MCF 10A (cell line): ENCODE measurements at regions not wholly inside any gene's neighbourhood (a gene's known extent, or its start where the extent isn't known, plus 50 kb on each side); places are given as distances from the start of the nearest gene placed in this dataset.
"Not testable (repeated sequence)": the region's sequence is repeated elsewhere in the genome, so short reads cannot be mapped to it uniquely, and the experiment has no call there.

Experiments
- BruUV-seq: library from RNA; stranded (reverse); fragments of 400-500 nt; replicated peaks from 2 replicates; lab custom pipeline; 2021; lab: Mats Ljungman, UMichigan
- CTCF ChIA-PET: fragments of 300-600 bp; sonication (Branson Sonifier 250); formaldehyde crosslinking; extraction: SDS; loops from one replicate; lab custom pipeline; 2021; ENCODE audit warnings: antibody characterized with exemption, inconsistent platforms; lab: Yijun Ruan, JAX
- POLR2A ChIA-PET: fragments of 300-600, 350-650 bp; sonication (Branson Sonifier 250); formaldehyde crosslinking; extraction: SDS; loops from one replicate; lab custom pipeline; 2020; ENCODE audit warnings: antibody characterized with exemption, inconsistent platforms; lab: Yijun Ruan, JAX
- DNase-seq: peaks from one replicate; pipeline ENCODE4 v3.0.0-alpha.2; 2018; ENCODE audit not compliant: unreplicated experiment
- H3K27ac Mint-ChIP-seq: one replicate; pipeline ENCODE4 v1.8.0; 2022; ENCODE audit warnings: mild to moderate bottlenecking, low read depth, mixed read lengths; ENCODE audit not compliant: unreplicated experiment
- H3K27me3 Mint-ChIP-seq: one replicate; pipeline ENCODE4 v1.8.0; 2022; ENCODE audit warnings: mixed read lengths; ENCODE audit not compliant: insufficient read depth, unreplicated experiment
- H3K36me3 Mint-ChIP-seq: one replicate; pipeline ENCODE4 v1.8.0; 2022; ENCODE audit warnings: mild to moderate bottlenecking, moderate library complexity, mixed read lengths; ENCODE audit not compliant: insufficient read depth, unreplicated experiment
- H3K4me1 Mint-ChIP-seq: one replicate; pipeline ENCODE4 v1.8.0; 2022; ENCODE audit warnings: mixed read lengths; ENCODE audit not compliant: insufficient read depth, unreplicated experiment
- H3K4me3 Mint-ChIP-seq: one replicate; pipeline ENCODE4 v1.8.0; 2022; ENCODE audit warnings: mild to moderate bottlenecking, moderate library complexity, mixed read lengths; ENCODE audit not compliant: unreplicated experiment
- H3K9me3 Mint-ChIP-seq: one replicate; pipeline ENCODE4 v1.8.0; 2022; ENCODE audit warnings: mixed read lengths; ENCODE audit not compliant: unreplicated experiment
- CTCF ChIP-seq: fragments of 200-600 bp; IDR thresholded peaks from one replicate; pipeline ENCODE4 v1.8.0; 2022; ENCODE audit warnings: antibody characterized with exemption, mild to moderate bottlenecking; ENCODE audit not compliant: unreplicated experiment
- intact Hi-C: fragments of 100-400 bp; cut with micrococcal nuclease; formaldehyde crosslinking; loops from 2 replicates; pipeline ENCODE4 v1.14.1; 2022

GRCh38 chr3:171981271-171981605 is 58.1 kb upstream of the FNDC3B start:
- no peak for TF ChIP-seq CTCF
- H3K27ac Mint-ChIP-seq, result no peak overlapping the region
- H3K9me3 Mint-ChIP-seq, result no peaks in the 10 kb centered on the region
- no peaks in the 10 kb centered on the region for H3K36me3 Mint-ChIP-seq
- no TSS peak for BruUV-seq
- ChIA-PET CTCF (no interaction called here), POLR2A (interaction anchor here (0.6 kb wide), 1 partner anchor 12 kb away, joined by 3 read pairs; no protein-coding TSS in a partner anchor)
- DNase-seq, result no peak
- intact Hi-C loops, result no loop called here
- no peak overlapping the region for H3K4me3 Mint-ChIP-seq
- H3K4me1 Mint-ChIP-seq, result no peaks in the 10 kb centered on the region
- no peaks in the 10 kb centered on the region for H3K27me3 Mint-ChIP-seq

GRCh38 chr3:171982828-171983227 is 56.5 kb upstream of the FNDC3B start:
- BruUV-seq, result no TSS peak
- H3K27ac Mint-ChIP-seq, result no peak overlapping the region
- POLR2A ChIA-PET, result no interaction called here
- no peak for TF ChIP-seq CTCF
- no peaks in the 10 kb centered on the region for H3K4me1 Mint-ChIP-seq
- peak; percentile 33 for DNase-seq
- CTCF ChIA-PET, result no interaction called here
- no peaks in the 10 kb centered on the region for H3K27me3 Mint-ChIP-seq
- no peak overlapping the region for H3K4me3 Mint-ChIP-seq
- no peaks in the 10 kb centered on the region for H3K36me3 Mint-ChIP-seq
- H3K9me3 Mint-ChIP-seq, result no peaks in the 10 kb centered on the region
- intact Hi-C loops, result no loop called here

GRCh38 chr3:171983685-171984084 is 55.7 kb upstream of the FNDC3B start:
- H3K4me1 Mint-ChIP-seq, intact Hi-C loops, H3K27me3 Mint-ChIP-seq, H3K27ac Mint-ChIP-seq, H3K9me3 Mint-ChIP-seq, H3K4me3 Mint-ChIP-seq, POLR2A ChIA-PET, DNase-seq, H3K36me3 Mint-ChIP-seq, BruUV-seq: not testable (repeated sequence)
- CTCF ChIA-PET, result interaction anchor here (0.7 to 1.5 kb wide), 2 partner anchors 15 to 239 kb away, joined by 3 read pairs; no protein-coding TSS in a partner anchor

- Mint-ChIP-seq H3K27ac (no peak overlapping the region), H3K4me3 (no peak overlapping the region), H3K4me1 (no peaks in the 10 kb centered on the region), H3K36me3 (no peaks in the 10 kb centered on the region), H3K9me3 (no peaks in the 10 kb centered on the region), H3K27me3 (no peaks in the 10 kb centered on the region)
- no peak for TF ChIP-seq CTCF
- POLR2A ChIA-PET, result interaction anchor here (0.6 to 1.1 kb wide), 2 partner anchors 56 to 156 kb away, joined by 3 read pairs; no protein-coding TSS in a partner anchor
- DNase-seq, result no peak
- BruUV-seq, result no TSS peak
- intact Hi-C loops, result no loop called here
- CTCF ChIA-PET, result interaction anchor here (0.5 to 1.5 kb wide), 3 partner anchors 16 to 682 kb away, joined by 3 read pairs; no protein-coding TSS in a partner anchor
Observed at GRCh38 chr3:171984883-171985282, 54.5 kb upstream of the FNDC3B start.

- no peak for DNase-seq
- H3K27ac Mint-ChIP-seq, result no peak overlapping the region
- no peaks in the 10 kb centered on the region for H3K4me1 Mint-ChIP-seq
- CTCF ChIA-PET, result no interaction called here
- H3K9me3 Mint-ChIP-seq, result no peaks in the 10 kb centered on the region
- H3K4me3 Mint-ChIP-seq, result no peak overlapping the region
- H3K27me3 Mint-ChIP-seq, result no peaks in the 10 kb centered on the region
- intact Hi-C loops, result no loop called here
- TF ChIP-seq CTCF, result no peak
- no TSS peak for BruUV-seq
- no peaks in the 10 kb centered on the region for H3K36me3 Mint-ChIP-seq
- POLR2A ChIA-PET, result no interaction called here
Observed at GRCh38 chr3:171986176-171986575, 53.2 kb upstream of the FNDC3B start.
